Erythroblast (primary cell): ENCODE measurements at regions not wholly inside any gene's neighbourhood (a gene's known extent, or its start where the extent isn't known, plus 50 kb on each side); places are given as distances from the start of the nearest gene placed in this dataset.
"Not testable (repeated sequence)": the region's sequence is repeated elsewhere in the genome, so short reads cannot be mapped to it uniquely, and the experiment has no call there.

Source experiments
- DNase-seq, 2 experiments: peaks; one replicate each; lab custom pipeline; 2025; lab: John Stamatoyannopoulos, UW
- GATA1 ChIP-seq: IDR thresholded peaks from 2 replicates; pipeline ENCODE4 v1.6.1; 2011; ENCODE audit warnings: low read depth, mild to moderate bottlenecking, control low read depth, low read length, moderate library complexity
- POLR2A ChIP-seq: IDR thresholded peaks from 2 replicates; pipeline ENCODE4 v1.6.1; 2011; ENCODE audit warnings: mild to moderate bottlenecking, low read length

DNA sequence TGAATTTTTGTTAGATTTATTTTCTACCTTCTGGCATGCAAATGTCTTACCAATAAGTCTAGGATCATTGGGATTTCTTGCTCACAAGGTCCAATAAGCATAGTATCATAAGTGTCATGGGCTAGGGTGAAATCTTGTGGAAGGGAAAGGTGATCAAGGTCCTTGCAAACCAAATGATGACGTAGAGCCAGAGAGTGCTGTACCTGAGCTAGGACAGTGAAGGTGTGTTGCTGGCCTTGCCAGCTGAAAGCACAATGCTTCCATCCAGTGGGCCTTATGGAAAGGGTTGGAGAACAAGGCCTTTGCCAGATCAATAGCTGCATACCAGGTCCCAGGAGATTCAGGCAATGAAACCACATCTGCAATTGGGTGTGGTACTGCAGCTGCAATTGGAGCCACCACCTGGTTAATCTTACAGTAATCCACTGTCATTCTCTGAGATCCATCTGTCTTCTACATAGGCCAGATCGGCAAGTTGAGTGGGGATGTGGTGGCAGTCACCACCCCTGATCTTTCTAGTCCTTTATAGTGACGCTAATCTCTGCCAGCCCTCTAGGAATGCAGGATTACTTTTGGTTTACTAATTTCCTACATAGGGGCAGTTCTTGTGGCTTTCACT is 208.9 kb upstream of the MYL2 start:
- no peak for DNase-seq
- TF ChIP-seq GATA1 (no peak), POLR2A (no peak)

GRCh38 chr12:111126331-111126730 is 206.0 kb upstream of the MYL2 start:
- TF ChIP-seq GATA1 (no peak), POLR2A (no peak)
- no peak for DNase-seq

- no peak for TF ChIP-seq GATA1
- TF ChIP-seq POLR2A = no peak
- DNase-seq = no peak
These were observed 203.8 kb upstream of the MYL2 start for GRCh38 chr12:111124183-111124582.

DNA sequence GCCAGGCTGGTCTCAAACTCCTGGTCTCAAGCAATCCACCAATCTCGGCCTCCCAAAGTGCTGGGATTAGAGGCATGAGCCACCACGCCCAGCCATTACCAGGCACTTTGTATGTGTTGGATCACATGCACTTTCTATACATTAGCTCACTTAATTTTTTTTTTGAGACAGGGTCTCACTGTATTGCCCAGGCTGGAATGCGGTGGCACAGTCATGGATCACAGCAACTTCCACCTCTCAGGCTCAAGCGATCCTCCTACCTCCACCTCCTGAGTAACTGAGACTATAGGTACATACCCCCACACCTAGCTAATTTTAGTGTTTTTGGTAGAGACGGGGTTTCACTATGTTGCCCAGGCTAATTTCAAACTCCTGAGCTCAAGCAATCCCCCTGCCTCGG is 203.0 kb upstream of the MYL2 start:
- no peak for DNase-seq
- no peak for TF ChIP-seq GATA1
- TF ChIP-seq POLR2A = no peak

DNA sequence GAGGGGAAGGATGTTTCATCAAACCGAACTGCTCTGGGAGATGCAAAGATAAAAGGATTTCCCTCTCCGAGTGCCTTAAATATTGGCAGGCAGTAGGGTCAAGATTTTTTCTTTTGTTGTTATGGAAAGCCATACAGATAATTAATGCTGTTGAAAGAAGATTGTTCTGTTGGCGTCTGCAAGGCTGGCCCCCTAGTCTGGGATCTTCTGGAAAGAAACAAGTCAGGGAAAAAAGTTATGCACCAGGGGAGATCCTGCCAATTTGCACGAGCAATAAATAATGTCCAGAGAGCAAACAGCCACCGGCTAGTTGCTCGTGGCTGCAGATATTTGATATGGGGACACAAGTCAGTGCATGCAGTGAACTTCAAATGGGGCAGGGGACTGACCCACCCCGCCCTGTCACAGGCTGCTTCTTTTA is 202.1 kb upstream of the MYL2 start:
- TF ChIP-seq GATA1 (no peak), POLR2A (no peak)
- DNase-seq = no peak

DNA sequence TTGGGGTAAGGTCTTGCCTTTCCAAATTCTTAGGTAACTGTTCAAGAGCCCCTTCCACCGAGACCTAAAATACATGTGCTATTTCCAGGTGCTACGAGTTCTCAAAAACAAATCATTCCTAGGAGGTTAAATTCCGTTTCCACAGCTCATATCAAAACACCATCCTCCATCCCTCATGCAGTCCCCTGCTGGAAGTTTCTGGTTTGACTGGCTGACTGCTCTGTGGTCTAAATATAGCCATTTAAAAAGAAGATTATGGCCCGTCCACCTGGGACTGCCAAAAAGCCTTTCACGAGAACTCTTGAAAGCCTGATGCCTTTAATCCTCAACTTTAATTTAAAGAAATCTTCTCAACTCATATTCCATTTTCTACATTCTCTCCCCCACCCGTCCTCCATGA is 201.5 kb upstream of the MYL2 start:
- TF ChIP-seq GATA1 (no peak), POLR2A (no peak)
- DNase-seq = no peak

DNA sequence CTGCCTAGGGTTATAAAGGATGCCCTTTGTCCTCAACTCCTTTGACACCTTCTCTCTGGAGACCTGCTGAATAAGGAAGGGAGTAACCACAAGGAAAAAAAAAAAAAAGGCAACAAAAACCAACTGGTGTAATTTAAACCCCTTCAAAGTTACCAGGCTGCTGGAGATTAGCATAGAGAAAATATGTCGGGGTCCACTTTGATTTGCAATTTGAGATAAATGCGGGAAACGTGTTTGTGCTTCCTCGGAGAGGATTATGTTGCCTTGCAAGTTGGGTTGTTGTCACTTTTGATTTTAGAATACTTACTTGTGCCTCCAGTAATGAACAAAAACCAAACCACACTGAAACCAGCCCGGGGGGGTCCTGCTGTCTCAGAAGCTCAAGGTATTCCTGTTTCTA is 200.2 kb upstream of the MYL2 start:
- DNase-seq = no peak
- TF ChIP-seq GATA1 (no peak), POLR2A (no peak)

DNA sequence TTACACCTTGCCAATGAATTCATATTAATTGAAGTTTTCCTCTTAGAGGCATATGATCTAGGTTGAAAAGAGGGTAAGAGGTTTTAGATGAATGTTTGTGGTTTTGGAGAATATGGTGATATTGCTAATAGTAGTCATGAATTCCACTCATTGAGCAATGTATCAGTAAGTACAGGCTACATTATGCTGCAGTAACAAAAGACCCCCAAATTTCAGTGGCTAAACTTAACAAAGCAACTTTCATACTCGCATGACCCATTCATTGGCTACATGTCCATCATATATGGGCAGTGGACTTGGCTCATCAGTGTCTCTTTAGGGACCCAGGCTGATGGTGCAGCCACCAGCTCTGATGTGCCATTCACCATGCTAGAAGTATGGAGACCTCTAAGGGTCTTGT is 196.6 kb upstream of the MYL2 start:
- no peak for DNase-seq
- TF ChIP-seq GATA1 = no peak
- TF ChIP-seq POLR2A = no peak

GRCh38 chr12:111113313-111113712 is 192.9 kb upstream of the MYL2 start:
- not testable (repeated sequence) for DNase-seq

DNA sequence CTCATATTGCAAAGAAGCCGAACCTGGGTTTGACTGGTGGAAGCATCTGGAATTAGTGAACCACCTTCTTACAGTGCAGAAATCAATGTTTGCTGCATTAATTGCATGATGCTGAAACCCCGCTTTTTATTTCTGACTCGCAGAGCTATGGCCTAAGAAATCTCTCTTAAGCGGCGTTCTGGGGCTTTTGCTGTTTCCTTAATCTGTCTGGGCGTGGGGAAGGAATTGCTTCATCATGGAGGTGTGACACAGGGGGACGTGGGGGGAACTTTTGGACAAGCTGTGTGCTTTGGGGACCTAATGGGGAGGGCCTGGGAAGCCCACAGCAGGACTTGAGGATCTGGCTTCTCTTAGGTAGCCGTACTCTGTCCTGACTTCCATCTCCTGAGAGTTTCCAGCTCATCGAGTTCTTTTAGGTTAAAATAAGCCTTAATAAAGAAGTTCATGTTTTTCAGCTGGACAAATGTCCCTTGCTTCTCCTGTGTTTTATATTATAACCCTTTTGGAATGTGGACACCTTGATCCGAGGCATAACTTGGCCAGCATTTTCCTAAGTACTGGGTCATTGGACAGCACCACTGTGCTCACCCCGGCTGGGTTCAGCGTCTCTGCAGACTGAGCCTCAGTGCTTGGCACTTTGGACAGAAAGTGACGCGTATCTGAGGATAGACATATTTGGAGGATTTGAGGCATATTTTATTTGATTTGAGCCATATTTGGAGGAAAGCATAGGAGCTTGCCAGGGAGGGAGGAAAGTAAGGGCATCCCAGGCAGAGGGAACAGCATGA is 192.1 kb upstream of the MYL2 start:
- DNase-seq = no peak
- no peak for TF ChIP-seq POLR2A
- no peak for TF ChIP-seq GATA1

DNA sequence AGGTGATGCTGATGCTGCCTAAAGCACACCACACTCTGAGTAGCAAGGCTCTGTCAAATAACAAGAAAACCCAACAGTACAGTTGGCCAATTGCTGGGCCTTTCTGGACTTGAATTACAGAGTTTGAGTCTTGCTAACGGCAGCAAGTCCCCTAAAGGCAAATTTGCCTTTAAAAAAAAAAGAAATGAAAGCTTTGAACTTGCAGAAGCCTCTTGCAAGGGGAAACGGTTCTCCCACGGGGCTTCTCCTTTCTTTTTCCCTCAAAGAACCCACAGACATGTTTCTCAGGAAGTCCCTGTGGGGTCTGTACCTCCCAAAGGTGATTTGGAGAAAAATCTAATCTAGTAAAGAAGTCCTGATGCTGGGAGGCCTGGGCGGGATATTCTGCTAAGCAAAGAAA is 191.3 kb upstream of the MYL2 start:
- DNase-seq = no peak
- TF ChIP-seq GATA1 (no peak), POLR2A (no peak)

- TF ChIP-seq POLR2A (no peak), GATA1 (no peak)
- no peak for DNase-seq
These were observed 190.2 kb upstream of the MYL2 start for GRCh38 chr12:111110556-111110955.

GRCh38 chr12:111108726-111109125 is 188.3 kb upstream of the MYL2 start:
- TF ChIP-seq POLR2A (no peak), GATA1 (no peak)
- DNase-seq = no peak

DNA sequence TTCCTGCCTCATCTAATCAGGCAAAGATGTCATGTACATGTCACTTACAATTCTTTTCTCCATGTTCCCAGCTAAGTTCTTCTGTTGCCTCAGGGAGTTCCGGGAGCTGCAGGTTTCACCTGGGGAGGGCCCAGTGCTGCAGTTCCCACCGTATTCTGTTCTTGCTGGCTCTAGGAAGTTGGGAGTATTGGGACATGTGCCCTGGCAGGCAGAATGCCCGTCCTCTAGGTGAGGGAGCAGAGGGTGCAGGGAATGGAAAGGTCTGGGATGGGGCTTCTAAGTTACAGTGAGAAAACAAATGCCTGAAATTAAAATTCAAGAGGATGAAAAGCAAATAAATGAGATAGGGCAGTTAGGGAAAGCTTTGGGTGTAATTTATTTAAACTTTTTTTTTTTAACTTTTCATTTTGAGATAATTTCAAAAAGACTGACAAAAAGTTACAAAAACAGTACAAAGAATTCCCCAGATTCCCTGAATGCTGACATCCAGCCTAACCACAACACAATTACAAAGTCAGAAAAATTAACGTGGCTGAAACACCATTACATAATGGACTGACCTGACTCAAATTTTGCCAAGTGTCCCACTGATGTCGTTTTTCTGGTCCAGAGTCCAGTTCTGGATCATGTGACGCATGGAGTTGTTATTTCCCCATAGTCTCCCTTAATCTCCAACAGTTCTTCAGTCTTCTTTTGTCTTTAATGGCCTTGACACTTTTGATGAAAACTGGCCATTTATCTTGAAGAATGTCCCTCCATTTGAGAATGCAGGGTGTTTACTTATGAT is 187.2 kb upstream of the MYL2 start:
- TF ChIP-seq POLR2A (no peak), GATA1 (no peak)
- no peak for DNase-seq
